ENCODE measurements at regions not wholly inside any gene's neighbourhood (a gene's known extent, or its start where the extent isn't known, plus 50 kb on each side); places are given as distances from the start of the nearest gene placed in this dataset.

- Histone ChIP-seq H3K23me2 (ENCODE audit: insufficient read length, low read depth, low read length, poor library complexity, severe bottlenecking) (no peaks in the 10 kb centered on the region), H3K9me3 (ENCODE audit: control insufficient read depth, low read depth, low read length) (no peaks in the 10 kb centered on the region), H2BK20ac (ENCODE audit: low read depth, low read length, poor library complexity, severe bottlenecking) (no peak overlapping the region), H4K91ac (ENCODE audit: insufficient read length, low read depth, low read length) (no peak overlapping the region), H3K18ac (ENCODE audit: insufficient read length, low read depth, low read length) (no peak overlapping the region), H3K9ac (ENCODE audit: extremely low read depth, insufficient read length, low read length) (no peak overlapping the region), H2BK15ac (ENCODE audit: low read depth, low read length) (no peak overlapping the region), H3K4me1 (ENCODE audit: insufficient read depth, low read length) (peaks cover 6% of the 10 kb centered on the region; the same call in 1 of the 2 replicates), H3K27ac (ENCODE audit: insufficient read length, low read depth, low read length) (no peak overlapping the region), H2AK5ac (ENCODE audit: insufficient read length, low read length) (no peak overlapping the region), H3K14ac (ENCODE audit: insufficient read depth, low read length) (no peak overlapping the region), H4K20me1 (ENCODE audit: control insufficient read depth, insufficient read depth, insufficient read length) (no peaks in the 10 kb centered on the region), H3K79me1 (ENCODE audit: insufficient read depth, low read depth, low read length, poor library complexity, severe bottlenecking) (no peaks in the 10 kb centered on the region), H4K8ac (replicated peaks; ENCODE audit: insufficient read length, low read depth, low read length) (no peak overlapping the region), H3T11ph (ENCODE audit: low read length) (no peak overlapping the region), H3K23ac (ENCODE audit: insufficient read length, low read depth, low read length) (no peak overlapping the region), H3K79me2 (ENCODE audit: insufficient read depth, low read length) (no peaks in the 10 kb centered on the region), H3K27me3 (ENCODE audit: insufficient read depth, low read length) (no peaks in the 10 kb centered on the region), H2AFZ (ENCODE audit: low read length) (no peak overlapping the region), H2BK5ac (ENCODE audit: insufficient read length, low read length) (no peak overlapping the region), H4K5ac (ENCODE audit: insufficient read length, low read depth, low read length) (no peak overlapping the region), H3K4ac (ENCODE audit: low read depth, low read length) (no peak overlapping the region), H2BK12ac (ENCODE audit: insufficient read length, low read depth, low read length) (no peak overlapping the region), H3K4me2 (ENCODE audit: insufficient read depth, insufficient read length, low read length) (no peak overlapping the region), H2BK120ac (ENCODE audit: low read depth, low read length, poor library complexity, severe bottlenecking) (no peak overlapping the region), H3K56ac (ENCODE audit: insufficient read length, low read depth, low read length) (no peak overlapping the region)
- WGBS (ENCODE audit: extremely low coverage, insufficient read length, low lambda C conversion rate): no CpG with 5 or more reads among the region's 17 CpGs
- peak overlapping the region in 2 of 3 experiments; percentile 34 to 61; a peak in 3 of 7 replicates for H3K27ac Mint-ChIP-seq
- TF ChIP-seq CTCF (conservative IDR thresholded peaks at IDR 0.05): no peak
- no peak for DNase-seq
- H3K4me3 Mint-ChIP-seq: no peak overlapping the region
- 0 out of 2 replicates have a peak, but pooled peaks cover 3% of the 10 kb centered on the region for H3K27me3 Mint-ChIP-seq (ENCODE audit: low read depth)
- H3K36me3 Mint-ChIP-seq (ENCODE audit: insufficient read depth in 1 of 3, low read depth in 3 of 3): peaks cover 3 to 5% (median 4%) of the 10 kb centered on the region in 3 experiments; a peak in 6 of 7 replicates
- H3K4me1 Mint-ChIP-seq: peaks cover 15 to 16% of the 10 kb centered on the region in 2 experiments
- H3K9me3 Mint-ChIP-seq: peaks cover 5 to 6% of the 10 kb centered on the region in 2 experiments
Measured at GRCh38 chr16:22681554-22682291, 132.2 kb upstream of the HS3ST2 start.
